NCI-H2196 (cell line): ENCODE measurements at regions not wholly inside any gene's neighbourhood (a gene's known extent, or its start where the extent isn't known, plus 50 kb on each side); places are given as distances from the start of the nearest gene placed in this dataset.

Experiments used
- DNase-seq: peaks from one replicate; lab custom pipeline; 2025; ENCODE audit not compliant: unreplicated experiment; lab: John Stamatoyannopoulos, UW

- no peak for DNase-seq
Measured at GRCh38 chr2:39615675-39616074, 50.0 kb upstream of the TMEM178A start.
